HEK293 (cell line): ENCODE measurements at regions not wholly inside any gene's neighbourhood (a gene's known extent, or its start where the extent isn't known, plus 50 kb on each side); places are given as distances from the start of the nearest gene placed in this dataset.

Experiments
- CTCF ChIA-PET: fragments of 350-600 bp; formaldehyde crosslinking; extraction: SDS; loops from one replicate; lab custom pipeline; 2021; ENCODE audit warnings: antibody characterized with exemption; lab: Yijun Ruan, JAX
- POLR2A ChIA-PET: fragments of 300-600 bp; formaldehyde crosslinking; extraction: SDS; loops from one replicate; lab custom pipeline; 2020; ENCODE audit warnings: antibody characterized with exemption, inconsistent platforms; lab: Yijun Ruan, JAX
- H3K27ac ChIP-seq: fragments of 200-500 bp; sonication (Bioruptor generic); 2 replicates; pipeline ENCODE4 v1.5.1; 2014; ENCODE audit warnings: low read depth, low read length, control low read depth, inconsistent platforms; ENCODE audit errors: extremely low read depth
- H3K36me3 ChIP-seq, 2 experiments: fragments of 200-500 bp in 1 of 2; sonication (Bioruptor generic) in 1 of 2; 1 replicate in 1 of 2; 2 replicates in 1 of 2; pipeline ENCODE4 v1.5.1; 2014 to 2017; ENCODE audit warnings: inconsistent platforms in 2 of 2, low read length in 2 of 2; ENCODE audit not compliant: control insufficient read depth in 2 of 2, insufficient read depth in 1 of 2
- H3K4me1 ChIP-seq: fragments of 200-500 bp; sonication (Bioruptor generic); 2 replicates; pipeline ENCODE4 v1.5.1; 2014; ENCODE audit warnings: mild to moderate bottlenecking, low read length, inconsistent platforms; ENCODE audit not compliant: control insufficient read depth, insufficient read depth
- H3K4me3 ChIP-seq: 2 replicates; pipeline ENCODE4 v1.5.1; 2011; ENCODE audit warnings: low read depth, mild to moderate bottlenecking, control low read depth, low read length, moderate library complexity
- H3K9me3 ChIP-seq: fragments of 200-500 bp; sonication (Bioruptor generic); 2 replicates; pipeline ENCODE4 v1.5.1; 2014; ENCODE audit warnings: low read depth, low read length, inconsistent platforms; ENCODE audit not compliant: control insufficient read depth, insufficient read depth
- MEIS1 ChIP-seq: sonication (generic); formaldehyde crosslinking; IDR thresholded peaks from 2 replicates; pipeline ENCODE4 v1.8.1; 2022; ENCODE audit warnings: missing genetic modification reagents, mild to moderate bottlenecking, borderline replicate concordance
- MZF1 ChIP-seq: fragments of 450-650 bp; formaldehyde crosslinking; IDR thresholded peaks from 2 replicates; pipeline ENCODE4 v1.5.1; 2017; ENCODE audit warnings: missing biosample characterization, missing genetic modification characterization, borderline replicate concordance
- OSR2 ChIP-seq: fragments of 450-650 bp; formaldehyde crosslinking; IDR thresholded peaks from 2 replicates; pipeline ENCODE4 v1.5.1; 2016; ENCODE audit warnings: missing biosample characterization, missing genetic modification characterization
- RBAK ChIP-seq: fragments of 450-650 bp; formaldehyde crosslinking; IDR thresholded peaks from 2 replicates; pipeline ENCODE4 v1.5.1; 2016; ENCODE audit warnings: missing biosample characterization, missing genetic modification characterization
- TRIM28 ChIP-seq: IDR thresholded peaks from 2 replicates; pipeline ENCODE4 v1.6.1; 2011; ENCODE audit warnings: low read length, control low read depth, borderline replicate concordance
- ZFP37 ChIP-seq: fragments of 450-650 bp; formaldehyde crosslinking; IDR thresholded peaks from 2 replicates; pipeline ENCODE4 v1.5.1; 2016; ENCODE audit warnings: missing biosample characterization, missing genetic modification characterization
- ZFP69B ChIP-seq: fragments of 450-650 bp; formaldehyde crosslinking; IDR thresholded peaks from 2 replicates; pipeline ENCODE4 v1.5.1; 2016; ENCODE audit warnings: missing biosample characterization, missing genetic modification characterization
- ZNF169 ChIP-seq: fragments of 450-650 bp; formaldehyde crosslinking; IDR thresholded peaks from 2 replicates; pipeline ENCODE4 v1.5.1; 2016; ENCODE audit warnings: missing biosample characterization, missing genetic modification characterization
- ZNF23 ChIP-seq: fragments of 450-650 bp; formaldehyde crosslinking; IDR thresholded peaks from 2 replicates; pipeline ENCODE4 v1.5.1; 2016; ENCODE audit warnings: missing biosample characterization, missing genetic modification characterization, borderline replicate concordance
- ZNF274 ChIP-seq, 2 experiments: fragments of 200-500 bp in 1 of 2; fragments of 450-650 bp in 1 of 2; sonication (Bioruptor generic) in 1 of 2; formaldehyde crosslinking in 1 of 2; IDR thresholded peaks; 2 replicates each; pipeline versions ENCODE4 v1.5.1 to v1.6.1; 2014 to 2016; ENCODE audit warnings: borderline replicate concordance in 1 of 2, inconsistent platforms in 1 of 2, low read length in 1 of 2, missing biosample characterization in 1 of 2, missing genetic modification characterization in 1 of 2
- ZNF292 ChIP-seq: fragments of 450-650 bp; formaldehyde crosslinking; IDR thresholded peaks from 2 replicates; pipeline ENCODE4 v1.5.1; 2016; ENCODE audit warnings: low read depth, missing biosample characterization, missing genetic modification characterization, borderline replicate concordance
- ZNF558 ChIP-seq: fragments of 450-650 bp; formaldehyde crosslinking; IDR thresholded peaks from 2 replicates; pipeline ENCODE4 v1.5.1; 2016; ENCODE audit warnings: missing biosample characterization, missing genetic modification characterization
- ZNF610 ChIP-seq: fragments of 450-650 bp; formaldehyde crosslinking; IDR thresholded peaks from 2 replicates; pipeline ENCODE4 v1.5.1; 2016; ENCODE audit warnings: missing biosample characterization, missing genetic modification characterization, borderline replicate concordance
- TF ChIP-seq, protein P1 (sequence below): fragments of 450-650 bp; formaldehyde crosslinking; IDR thresholded peaks from 2 replicates; pipeline ENCODE4 v1.5.1; 2016; ENCODE audit warnings: missing biosample characterization, missing genetic modification characterization
- TF ChIP-seq, protein P2 (sequence below): fragments of 450-650 bp; formaldehyde crosslinking; IDR thresholded peaks from 2 replicates; pipeline ENCODE4 v1.5.1; 2016; ENCODE audit warnings: missing biosample characterization, missing genetic modification characterization
- TF ChIP-seq, protein P3 (sequence below): fragments of 450-650 bp; formaldehyde crosslinking; IDR thresholded peaks from 2 replicates; pipeline ENCODE4 v1.5.1; 2016; ENCODE audit warnings: missing biosample characterization, missing genetic modification characterization
- TF ChIP-seq, protein P4 (sequence below): fragments of 450-650 bp; formaldehyde crosslinking; IDR thresholded peaks from 2 replicates; pipeline ENCODE4 v1.5.1; 2016; ENCODE audit warnings: missing biosample characterization, missing genetic modification characterization
- TF ChIP-seq, protein P5 (sequence below): fragments of 450-650 bp; formaldehyde crosslinking; IDR thresholded peaks from 2 replicates; pipeline ENCODE4 v1.5.1; 2016; ENCODE audit warnings: missing biosample characterization, missing genetic modification characterization

DNA sequence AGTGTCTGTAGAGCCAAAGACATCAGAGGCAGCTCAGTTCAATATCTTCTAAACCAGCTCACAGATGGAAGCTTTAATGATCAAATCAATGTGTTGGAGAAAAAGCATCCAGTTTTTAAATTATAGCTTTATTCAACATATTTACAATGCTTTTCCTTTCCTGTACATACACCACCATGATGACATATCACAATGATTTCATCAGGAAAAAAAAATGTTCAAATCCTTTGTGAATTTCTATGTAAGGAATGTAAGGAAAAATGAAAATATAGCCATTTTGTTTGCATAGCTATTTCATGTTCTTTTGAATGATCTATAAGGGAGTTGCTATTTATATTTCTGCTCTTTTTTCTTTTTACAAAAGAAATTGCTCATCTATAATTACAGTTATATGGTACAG, 134.7 kb upstream of the CDH20 start (continued):
- TF ChIP-seq ZNF23 (tag by site-specific recombination), result no peak
- no peak for TF ChIP-seq TRIM28
- TF ChIP-seq ZNF292 (tag by site-specific recombination), result no peak
- TF ChIP-seq, all 188 proteins: peak for 0

DNA sequence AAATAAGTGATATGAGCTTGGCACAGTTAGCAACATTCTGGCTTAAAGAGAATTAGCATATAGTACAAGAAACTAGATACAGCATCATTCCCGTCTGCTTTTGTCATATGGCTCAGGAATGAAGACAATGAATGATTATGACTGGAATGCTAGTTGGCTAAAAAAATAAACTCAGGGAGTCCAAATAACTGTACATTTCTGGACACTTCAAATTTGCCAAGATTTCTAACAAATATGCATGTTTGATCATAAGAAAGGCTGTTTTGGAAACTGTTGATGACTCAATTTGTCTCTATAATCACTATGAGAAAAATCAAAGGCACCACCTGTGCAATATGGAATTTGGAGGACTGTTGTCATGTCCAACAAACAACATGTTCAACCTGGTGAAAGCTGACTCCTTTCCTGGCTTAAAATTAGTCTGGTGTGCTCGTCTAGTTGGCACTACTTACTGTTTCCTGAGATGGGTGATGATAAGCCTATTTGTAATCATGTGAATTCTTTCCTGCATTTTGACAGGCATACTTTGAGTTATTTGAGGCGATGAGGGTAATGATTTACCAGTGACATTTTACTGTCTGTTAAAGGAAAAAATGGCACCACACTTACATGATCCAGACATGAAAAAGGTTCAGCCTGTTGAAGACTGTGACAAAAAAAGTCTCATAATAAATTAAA, 133.9 kb upstream of the CDH20 start:
- Histone ChIP-seq H3K27ac (no peak overlapping the region), H3K36me3 (no peaks in the 10 kb centered on the region), H3K4me1 (no peaks in the 10 kb centered on the region), H3K9me3 (no peaks in the 10 kb centered on the region), H3K4me3 (no peak overlapping the region)
- ChIA-PET CTCF (no interaction called here), POLR2A (no interaction called here)
- TF ChIP-seq ZNF610 (tag by site-specific recombination) (no peak), ZFP69B (tag by site-specific recombination) (no peak), RBAK (tag by site-specific recombination) (no peak), ZNF558 (tag by site-specific recombination) (no peak), OSR2 (tag by site-specific recombination) (no peak), ZNF169 (tag by site-specific recombination) (no peak)
- TF ChIP-seq, protein P1, sequence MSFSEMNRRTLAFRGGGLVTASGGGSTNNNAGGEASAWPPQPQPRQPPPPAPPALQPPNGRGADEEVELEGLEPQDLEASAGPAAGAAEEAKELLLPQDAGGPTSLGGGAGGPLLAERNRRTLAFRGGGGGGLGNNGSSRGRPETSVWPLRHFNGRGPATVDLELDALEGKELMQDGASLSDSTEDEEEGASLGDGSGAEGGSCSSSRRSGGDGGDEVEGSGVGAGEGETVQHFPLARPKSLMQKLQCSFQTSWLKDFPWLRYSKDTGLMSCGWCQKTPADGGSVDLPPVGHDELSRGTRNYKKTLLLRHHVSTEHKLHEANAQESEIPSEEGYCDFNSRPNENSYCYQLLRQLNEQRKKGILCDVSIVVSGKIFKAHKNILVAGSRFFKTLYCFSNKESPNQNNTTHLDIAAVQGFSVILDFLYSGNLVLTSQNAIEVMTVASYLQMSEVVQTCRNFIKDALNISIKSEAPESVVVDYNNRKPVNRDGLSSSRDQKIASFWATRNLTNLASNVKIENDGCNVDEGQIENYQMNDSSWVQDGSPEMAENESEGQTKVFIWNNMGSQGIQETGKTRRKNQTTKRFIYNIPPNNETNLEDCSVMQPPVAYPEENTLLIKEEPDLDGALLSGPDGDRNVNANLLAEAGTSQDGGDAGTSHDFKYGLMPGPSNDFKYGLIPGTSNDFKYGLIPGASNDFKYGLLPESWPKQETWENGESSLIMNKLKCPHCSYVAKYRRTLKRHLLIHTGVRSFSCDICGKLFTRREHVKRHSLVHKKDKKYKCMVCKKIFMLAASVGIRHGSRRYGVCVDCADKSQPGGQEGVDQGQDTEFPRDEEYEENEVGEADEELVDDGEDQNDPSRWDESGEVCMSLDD (tag by site-specific recombination), result no peak
- TF ChIP-seq, protein P2, sequence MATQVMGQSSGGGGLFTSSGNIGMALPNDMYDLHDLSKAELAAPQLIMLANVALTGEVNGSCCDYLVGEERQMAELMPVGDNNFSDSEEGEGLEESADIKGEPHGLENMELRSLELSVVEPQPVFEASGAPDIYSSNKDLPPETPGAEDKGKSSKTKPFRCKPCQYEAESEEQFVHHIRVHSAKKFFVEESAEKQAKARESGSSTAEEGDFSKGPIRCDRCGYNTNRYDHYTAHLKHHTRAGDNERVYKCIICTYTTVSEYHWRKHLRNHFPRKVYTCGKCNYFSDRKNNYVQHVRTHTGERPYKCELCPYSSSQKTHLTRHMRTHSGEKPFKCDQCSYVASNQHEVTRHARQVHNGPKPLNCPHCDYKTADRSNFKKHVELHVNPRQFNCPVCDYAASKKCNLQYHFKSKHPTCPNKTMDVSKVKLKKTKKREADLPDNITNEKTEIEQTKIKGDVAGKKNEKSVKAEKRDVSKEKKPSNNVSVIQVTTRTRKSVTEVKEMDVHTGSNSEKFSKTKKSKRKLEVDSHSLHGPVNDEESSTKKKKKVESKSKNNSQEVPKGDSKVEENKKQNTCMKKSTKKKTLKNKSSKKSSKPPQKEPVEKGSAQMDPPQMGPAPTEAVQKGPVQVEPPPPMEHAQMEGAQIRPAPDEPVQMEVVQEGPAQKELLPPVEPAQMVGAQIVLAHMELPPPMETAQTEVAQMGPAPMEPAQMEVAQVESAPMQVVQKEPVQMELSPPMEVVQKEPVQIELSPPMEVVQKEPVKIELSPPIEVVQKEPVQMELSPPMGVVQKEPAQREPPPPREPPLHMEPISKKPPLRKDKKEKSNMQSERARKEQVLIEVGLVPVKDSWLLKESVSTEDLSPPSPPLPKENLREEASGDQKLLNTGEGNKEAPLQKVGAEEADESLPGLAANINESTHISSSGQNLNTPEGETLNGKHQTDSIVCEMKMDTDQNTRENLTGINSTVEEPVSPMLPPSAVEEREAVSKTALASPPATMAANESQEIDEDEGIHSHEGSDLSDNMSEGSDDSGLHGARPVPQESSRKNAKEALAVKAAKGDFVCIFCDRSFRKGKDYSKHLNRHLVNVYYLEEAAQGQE (tag by site-specific recombination), result no peak
- TF ChIP-seq, protein P3, sequence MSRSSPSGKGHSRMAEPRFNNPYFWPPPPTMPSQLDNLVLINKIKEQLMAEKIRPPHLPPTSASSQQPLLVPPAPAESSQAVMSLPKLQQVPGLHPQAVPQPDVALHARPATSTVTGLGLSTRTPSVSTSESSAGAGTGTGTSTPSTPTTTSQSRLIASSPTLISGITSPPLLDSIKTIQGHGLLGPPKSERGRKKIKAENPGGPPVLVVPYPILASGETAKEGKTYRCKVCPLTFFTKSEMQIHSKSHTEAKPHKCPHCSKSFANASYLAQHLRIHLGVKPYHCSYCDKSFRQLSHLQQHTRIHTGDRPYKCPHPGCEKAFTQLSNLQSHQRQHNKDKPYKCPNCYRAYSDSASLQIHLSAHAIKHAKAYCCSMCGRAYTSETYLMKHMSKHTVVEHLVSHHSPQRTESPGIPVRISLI (tag by site-specific recombination), result no peak

DNA sequence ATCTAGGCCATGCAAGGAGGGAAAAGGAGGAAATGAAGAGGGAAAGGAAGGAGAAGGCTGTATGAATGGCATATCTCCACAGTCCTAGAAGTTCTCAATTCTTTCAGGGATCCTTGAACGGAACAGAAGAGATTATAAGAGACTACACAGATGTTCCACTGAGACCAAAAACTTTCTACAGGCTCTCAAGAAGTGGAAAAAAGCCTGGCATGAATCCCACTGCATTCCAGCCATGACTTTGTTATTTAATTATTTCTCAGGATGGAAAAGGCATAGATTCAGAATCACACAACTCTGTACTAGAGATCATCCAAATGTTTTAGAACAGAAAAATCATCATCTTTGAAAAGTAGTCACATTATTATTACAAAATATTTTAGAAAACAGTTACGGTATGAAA, 131.7 kb upstream of the CDH20 start:
- ChIA-PET POLR2A (no interaction called here), CTCF (no interaction called here)
- Histone ChIP-seq H3K27ac (no peak overlapping the region), H3K4me1 (no peaks in the 10 kb centered on the region), H3K9me3 (no peaks in the 10 kb centered on the region), H3K4me3 (no peak overlapping the region), H3K36me3 (no peaks in the 10 kb centered on the region)
- TF ChIP-seq, protein P4, sequence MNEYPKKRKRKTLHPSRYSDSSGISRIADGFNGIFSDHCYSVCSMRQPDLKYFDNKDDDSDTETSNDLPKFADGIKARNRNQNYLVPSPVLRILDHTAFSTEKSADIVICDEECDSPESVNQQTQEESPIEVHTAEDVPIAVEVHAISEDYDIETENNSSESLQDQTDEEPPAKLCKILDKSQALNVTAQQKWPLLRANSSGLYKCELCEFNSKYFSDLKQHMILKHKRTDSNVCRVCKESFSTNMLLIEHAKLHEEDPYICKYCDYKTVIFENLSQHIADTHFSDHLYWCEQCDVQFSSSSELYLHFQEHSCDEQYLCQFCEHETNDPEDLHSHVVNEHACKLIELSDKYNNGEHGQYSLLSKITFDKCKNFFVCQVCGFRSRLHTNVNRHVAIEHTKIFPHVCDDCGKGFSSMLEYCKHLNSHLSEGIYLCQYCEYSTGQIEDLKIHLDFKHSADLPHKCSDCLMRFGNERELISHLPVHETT (tag by site-specific recombination), result no peak
- TF ChIP-seq ZNF169 (tag by site-specific recombination) (no peak), ZFP37 (tag by site-specific recombination) (no peak), MZF1 (tag by site-specific recombination) (no peak), ZNF274 (IDR thresholded peaks at IDR 0.05; ENCODE audit: low read length) (no peak), ZNF274 (tag by site-specific recombination; IDR thresholded peaks at IDR 0.05; ENCODE audit: borderline replicate concordance) (no peak), MEIS1 (CRISPR knock-in tag) (no peak)
- TF ChIP-seq, protein P5, sequence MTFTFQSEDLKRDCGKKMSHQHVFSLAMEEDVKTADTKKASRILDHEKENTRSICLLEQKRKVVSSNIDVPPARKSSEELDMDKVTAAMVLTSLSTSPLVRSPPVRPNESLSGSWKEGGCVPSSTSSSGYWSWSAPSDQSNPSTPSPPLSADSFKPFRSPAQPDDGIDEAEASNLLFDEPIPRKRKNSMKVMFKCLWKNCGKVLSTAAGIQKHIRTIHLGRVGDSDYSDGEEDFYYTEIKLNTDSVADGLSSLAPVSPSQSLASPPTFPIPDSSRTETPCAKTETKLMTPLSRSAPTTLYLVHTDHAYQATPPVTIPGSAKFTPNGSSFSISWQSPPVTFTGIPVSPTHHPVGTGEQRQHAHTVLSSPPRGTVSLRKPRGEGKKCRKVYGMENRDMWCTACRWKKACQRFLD (tag by site-specific recombination), result no peak
